A549 (cell line): ENCODE measurements at regions not wholly inside any gene's neighbourhood (a gene's known extent, or its start where the extent isn't known, plus 50 kb on each side); places are given as distances from the start of the nearest gene placed in this dataset.

ENCODE experiments used
- ATAC-seq, 2 experiments: fragments of 200-7000 bp in 1 of 2; fragments of >200 bp in 1 of 2; cut with Nextera tagmentation in 1 of 2; cut with Tn5 transposase in 1 of 2; 3 replicates each; pipeline versions ENCODE4 v1.8.0 to v1.9.1; 2018 to 2020; ENCODE audit warnings: mild to moderate bottlenecking in 1 of 2, moderate library complexity in 1 of 2
- CTCF ChIA-PET: fragments of 300-600 bp; sonication (Branson Sonifier 250); formaldehyde crosslinking; extraction: SDS; loops from one replicate; lab custom pipeline; 2021; ENCODE audit warnings: antibody characterized with exemption, inconsistent platforms; lab: Yijun Ruan, JAX
- POLR2A ChIA-PET: fragments of 350-600 bp; formaldehyde crosslinking; extraction: SDS; loops from one replicate; lab custom pipeline; 2021; ENCODE audit warnings: antibody characterized with exemption, inconsistent platforms; lab: Yijun Ruan, JAX
- DNase-seq, 2 experiments: peaks; one replicate each; pipeline versions ENCODE4 v3.0.0 to v3.0.0-alpha.2; 2011 to 2016; ENCODE audit warnings: low read depth in 1 of 2, low spot score in 1 of 2
- FAIRE-seq: peaks from 2 replicates; lab custom pipeline; 2011; peaks lifted over from hg19 to GRCh38; lab: Jason Lieb, UNC
- H3K27ac ChIP-seq, 2 experiments: fragments of >200 bp; sonication (Bioruptor Twin); formaldehyde crosslinking; 3 replicates each; pipeline ENCODE4 v1.5.1; 2016 to 2017
- H3K4me1 ChIP-seq: fragments of >200 bp; sonication (Bioruptor Twin); formaldehyde crosslinking; 3 replicates; pipeline ENCODE4 v1.6.1; 2016
- H3K4me2 ChIP-seq: fragments of >200 bp; sonication (Bioruptor Twin); formaldehyde crosslinking; 3 replicates; pipeline ENCODE4 v1.6.1; 2016
- H3K4me3 ChIP-seq: fragments of >200 bp; sonication (Bioruptor Twin); formaldehyde crosslinking; 3 replicates; pipeline ENCODE4 v1.5.1; 2016
- H3K9me3 ChIP-seq: fragments of >200 bp; sonication (Bioruptor Twin); formaldehyde crosslinking; 3 replicates; pipeline ENCODE4 v1.6.1; 2016
- BCL3 ChIP-seq: fragments of >200 bp; sonication (Bioruptor Twin); formaldehyde crosslinking; IDR thresholded peaks from 3 replicates; pipeline ENCODE4 v1.6.1; 2016
- CBX8 ChIP-seq: fragments of 200-600 bp; sonication (generic); IDR thresholded peaks from 2 replicates; pipeline ENCODE4 v1.6.1; 2016
- CHD4 ChIP-seq: fragments of 200-600 bp; sonication (generic); IDR thresholded peaks from 2 replicates; pipeline ENCODE4 v1.6.1; 2016; ENCODE audit warnings: antibody characterized with exemption, mild to moderate bottlenecking, borderline replicate concordance
- E2F6 ChIP-seq: IDR thresholded peaks from 2 replicates; pipeline ENCODE4 v1.6.1; 2012; ENCODE audit warnings: low read depth, borderline replicate concordance
- EHF ChIP-seq: fragments of 250-450 bp; sonication (Bioruptor Pico); IDR thresholded peaks from 2 replicates; pipeline ENCODE4 v1.5.0; 2020; ENCODE audit warnings: mild to moderate bottlenecking
- EHMT2 ChIP-seq: fragments of 200-600 bp; sonication (generic); IDR thresholded peaks from 2 replicates; pipeline ENCODE4 v1.6.1; 2016; ENCODE audit warnings: antibody characterized with exemption, low read depth, mild to moderate bottlenecking, moderate library complexity
- ELK1 ChIP-seq: fragments of 150-350 bp; IDR thresholded peaks from 2 replicates; pipeline ENCODE4 v1.6.1; 2014; ENCODE audit warnings: low read depth, mild to moderate bottlenecking, low read length
- FOSB ChIP-seq: fragments of 250-450 bp; sonication (Bioruptor Pico); IDR thresholded peaks from 2 replicates; pipeline ENCODE4 v1.5.0; 2020; ENCODE audit warnings: mild to moderate bottlenecking, moderate library complexity
- FOSL2 ChIP-seq, 2 experiments: fragments of 450-650 bp in 1 of 2; fragments of >200 bp in 1 of 2; sonication (Bioruptor Twin) in 1 of 2; formaldehyde crosslinking; IDR thresholded peaks; 2 replicates each; pipeline versions ENCODE4 v1.5.0 to v1.6.1; 2016 to 2020; ENCODE audit warnings: mild to moderate bottlenecking in 1 of 2, moderate library complexity in 1 of 2
- JUN ChIP-seq, 2 experiments: fragments of >200 bp; sonication (Bioruptor Twin); formaldehyde crosslinking; IDR thresholded peaks; 2 replicates in 1 of 2; 3 replicates in 1 of 2; pipeline ENCODE4 v1.6.1; 2016 to 2017
- KDM5A ChIP-seq: fragments of 200-600 bp; sonication (generic); IDR thresholded peaks from 2 replicates; pipeline ENCODE4 v1.6.1; 2016; ENCODE audit warnings: antibody characterized with exemption, mild to moderate bottlenecking
- MAX ChIP-seq: IDR thresholded peaks from 2 replicates; pipeline ENCODE4 v1.6.1; 2012
- MAZ ChIP-seq: fragments of 150-350 bp; IDR thresholded peaks from 2 replicates; pipeline ENCODE4 v1.6.1; 2014; ENCODE audit warnings: antibody characterized with exemption, low read depth, low read length, borderline replicate concordance
- PHF8 ChIP-seq: fragments of 200-600 bp; sonication (generic); IDR thresholded peaks from 2 replicates; pipeline ENCODE4 v1.6.1; 2016; ENCODE audit warnings: low read depth, mild to moderate bottlenecking, antibody characterized with exemption, moderate library complexity, borderline replicate concordance
- POLR2A ChIP-seq: IDR thresholded peaks from 2 replicates; pipeline ENCODE4 v1.6.1; 2012; ENCODE audit warnings: mild to moderate bottlenecking, low read length
- POLR2AphosphoS2 ChIP-seq: conservative IDR thresholded peaks from 2 replicates; pipeline ENCODE4 v1.6.1; 2012; ENCODE audit warnings: low read length, improper control_type of control experiment, inconsistent platforms
- RCOR1 ChIP-seq: fragments of 150-350 bp; IDR thresholded peaks from 2 replicates; pipeline ENCODE4 v1.6.1; 2014; ENCODE audit warnings: antibody characterized with exemption, low read length, low read depth
- REST ChIP-seq: fragments of 200-600 bp; sonication (generic); IDR thresholded peaks from 2 replicates; pipeline ENCODE4 v1.6.1; 2016; ENCODE audit warnings: antibody characterized with exemption, mild to moderate bottlenecking, moderate library complexity
- RNF2 ChIP-seq: fragments of 200-600 bp; sonication (generic); IDR thresholded peaks from 2 replicates; pipeline ENCODE4 v1.6.1; 2016; ENCODE audit warnings: low read depth, mild to moderate bottlenecking, antibody characterized with exemption, moderate library complexity, borderline replicate concordance
- TFCP2L1 ChIP-seq: fragments of 250-450 bp; sonication (Bioruptor Pico); IDR thresholded peaks from 2 replicates; pipeline ENCODE4 v1.5.0; 2021; ENCODE audit warnings: mild to moderate bottlenecking
- USF2 ChIP-seq: fragments of 450-650 bp; IDR thresholded peaks from 2 replicates; pipeline ENCODE4 v1.6.1; 2014; ENCODE audit warnings: antibody characterized with exemption
- ZFP36 ChIP-seq: fragments of 450-650 bp; IDR thresholded peaks from 2 replicates; pipeline ENCODE4 v1.6.1; 2014; ENCODE audit warnings: borderline replicate concordance; ENCODE audit not compliant: partially characterized antibody
- WGBS: methylation state at CpG from one replicate; pipeline ENCODE4 v1.1.6; 2017; ENCODE audit errors: missing lambda C conversion rate; 5-methylcytosine and 5-hydroxymethylcytosine counted together

- FAIRE-seq = no peak
- Histone ChIP-seq H3K9me3 (no peaks in the 10 kb centered on the region), H3K4me3 (no peak overlapping the region), H3K27ac (no peak overlapping the region), H3K4me1 (0 out of 3 replicates have a peak, but pooled peaks cover 4% of the 10 kb centered on the region), H3K4me2 (0 out of 3 replicates have a peak overlapping the region, but pooled peaks have one; percentile 18)
- no peak for DNase-seq
- POLR2A ChIA-PET = no interaction called here
- ATAC-seq = no peak
- TF ChIP-seq MAZ (no peak), KDM5A (no peak), POLR2AphosphoS2 (no peak), CBX8 (no peak), RCOR1 (no peak)
- 38% methylated on average over 1 of the region's 1 CpG for WGBS
- CTCF ChIA-PET = interaction anchor here (0.7 to 2.4 kb wide), 5 partner anchors 10 to 537 kb away, joined by 3 to 9 read pairs (median 3); partner anchors contain the start of gene ARL4A
These were observed 467.8 kb downstream of the ARL4A start for GRCh38 chr7:13155188-13155587.

GRCh38 chr7:13159003-13159402, 471.6 kb downstream of the ARL4A start:
- DNase-seq (no peak), ATAC-seq (no peak), FAIRE-seq (no peak)
- Histone ChIP-seq H3K4me3 (no peak overlapping the region), H3K4me1 (0 out of 3 replicates have a peak, but pooled peaks cover 4% of the 10 kb centered on the region), H3K4me2 (no peak overlapping the region), H3K9me3 (no peaks in the 10 kb centered on the region), H3K27ac (no peak overlapping the region)
- ChIA-PET CTCF (interaction anchor here (1.0 to 2.6 kb wide), 2 partner anchors 47 to 473 kb away, joined by 3 to 13 read pairs; partner anchors contain the start of gene ARL4A), POLR2A (no interaction called here)
- no peak for TF ChIP-seq EHMT2
- no peak for TF ChIP-seq E2F6
- TF ChIP-seq POLR2A = no peak
- TF ChIP-seq MAX = no peak
- no peak for TF ChIP-seq CBX8
- WGBS = 58% methylated on average over 1 of the region's 1 CpG

- FAIRE-seq (no peak), ATAC-seq (no peak), DNase-seq (no peak)
- Histone ChIP-seq H3K4me3 (no peak overlapping the region), H3K4me2 (no peak overlapping the region), H3K9me3 (no peaks in the 10 kb centered on the region), H3K4me1 (0 out of 3 replicates have a peak, but pooled peaks cover 4% of the 10 kb centered on the region), H3K27ac (no peak overlapping the region)
- no peak for TF ChIP-seq JUN (IDR thresholded peaks at IDR 0.05)
- no peak for TF ChIP-seq EHF
- no peak for TF ChIP-seq FOSL2 (IDR thresholded peaks at IDR 0.05)
- TF ChIP-seq FOSL2 (CRISPR knock-in tag; IDR thresholded peaks at IDR 0.05) = 0 out of 2 replicates have a peak, but pooled peaks have one; percentile 9
- CTCF ChIA-PET = interaction anchor here (0.7 to 2.6 kb wide), 2 partner anchors 16 to 473 kb away, joined by 3 to 13 read pairs; partner anchors contain the start of gene ARL4A
- POLR2A ChIA-PET = no interaction called here
- WGBS = 74% methylated on average over 2 of the region's 2 CpGs
These were observed 472.2 kb downstream of the ARL4A start for GRCh38 chr7:13159467-13160184.

GRCh38 chr7:13161125-13161524, 473.7 kb downstream of the ARL4A start:
- POLR2A ChIA-PET = no interaction called here
- no peak for DNase-seq
- TF ChIP-seq USF2 (no peak), ELK1 (no peak), REST (no peak), FOSL2 (IDR thresholded peaks at IDR 0.05) (no peak), FOSL2 (CRISPR knock-in tag; IDR thresholded peaks at IDR 0.05) (no peak), RNF2 (no peak), ZFP36 (no peak), BCL3 (no peak), PHF8 (no peak), TFCP2L1 (no peak), CHD4 (no peak), FOSB (CRISPR knock-in tag) (no peak)

More at GRCh38 chr7:13161125-13161524, 473.7 kb downstream of the ARL4A start:
- Histone ChIP-seq H3K27ac (no peak overlapping the region), H3K4me3 (no peak overlapping the region), H3K4me2 (no peak overlapping the region), H3K9me3 (no peaks in the 10 kb centered on the region), H3K4me1 (no peaks in the 10 kb centered on the region)
- CTCF ChIA-PET = no interaction called here
- no peak for FAIRE-seq
- no peak for ATAC-seq
